ENCODE measurements at regions not wholly inside any gene's neighbourhood (a gene's known extent, or its start where the extent isn't known, plus 50 kb on each side); places are given as distances from the start of the nearest gene placed in this dataset.

GRCh38 chr10:4692206-4692605 is 133.8 kb upstream of the AKR1E2 start:
- Histone ChIP-seq H3K14ac (ENCODE audit: insufficient read depth, low read length) (no peak overlapping the region), H3K27ac (ENCODE audit: insufficient read length, low read depth, low read length) (no peak overlapping the region), H3K4ac (ENCODE audit: low read depth, low read length) (no peak overlapping the region), H2BK120ac (ENCODE audit: low read depth, low read length, poor library complexity, severe bottlenecking) (no peak overlapping the region), H4K91ac (ENCODE audit: insufficient read length, low read depth, low read length) (no peak overlapping the region), H3K79me1 (ENCODE audit: insufficient read depth, low read depth, low read length, poor library complexity, severe bottlenecking) (no peaks in the 10 kb centered on the region), H2BK15ac (ENCODE audit: low read depth, low read length) (no peak overlapping the region), H4K8ac (replicated peaks; ENCODE audit: insufficient read length, low read depth, low read length) (no peak overlapping the region), H4K5ac (ENCODE audit: insufficient read length, low read depth, low read length) (no peak overlapping the region), H3K18ac (ENCODE audit: insufficient read length, low read depth, low read length) (no peak overlapping the region), H3K23me2 (ENCODE audit: insufficient read length, low read depth, low read length, poor library complexity, severe bottlenecking) (no peaks in the 10 kb centered on the region), H2BK12ac (ENCODE audit: insufficient read length, low read depth, low read length) (no peak overlapping the region), H3K9ac (ENCODE audit: extremely low read depth, insufficient read length, low read length) (no peak overlapping the region), H2BK20ac (ENCODE audit: low read depth, low read length, poor library complexity, severe bottlenecking) (no peak overlapping the region), H3K4me1 (ENCODE audit: insufficient read depth, low read length) (no peaks in the 10 kb centered on the region), H3K9me3 (ENCODE audit: control insufficient read depth, low read depth, low read length) (no peaks in the 10 kb centered on the region), H3K79me2 (ENCODE audit: insufficient read depth, low read length) (no peaks in the 10 kb centered on the region), H4K20me1 (ENCODE audit: control insufficient read depth, insufficient read depth, insufficient read length) (no peaks in the 10 kb centered on the region), H3K27me3 (ENCODE audit: insufficient read depth, low read length) (no peaks in the 10 kb centered on the region), H3K56ac (ENCODE audit: insufficient read length, low read depth, low read length) (no peak overlapping the region), H3K4me2 (ENCODE audit: insufficient read depth, insufficient read length, low read length) (no peak overlapping the region), H3T11ph (ENCODE audit: low read length) (no peak overlapping the region), H2AK5ac (ENCODE audit: insufficient read length, low read length) (no peak overlapping the region), H2AFZ (ENCODE audit: low read length) (no peak overlapping the region), H3K23ac (ENCODE audit: insufficient read length, low read depth, low read length) (no peak overlapping the region), H2BK5ac (ENCODE audit: insufficient read length, low read length) (no peak overlapping the region)
- Mint-ChIP-seq H3K27ac (no peak overlapping the region), H3K4me3 (no peak overlapping the region), H3K27me3 (ENCODE audit: low read depth) (no peaks in the 10 kb centered on the region), H3K36me3 (ENCODE audit: insufficient read depth in 1 of 3, low read depth in 3 of 3) (no peaks in the 10 kb centered on the region), H3K9me3 (no peaks in the 10 kb centered on the region), H3K4me1 (peaks cover 0 to 3% of the 10 kb centered on the region in 2 experiments; a peak in 3 of 4 replicates)
- WGBS (ENCODE audit: extremely low coverage, insufficient read length, low lambda C conversion rate): no CpG with 5 or more reads among the region's 2 CpGs
- DNase-seq: no peak
- TF ChIP-seq CTCF (conservative IDR thresholded peaks at IDR 0.05): no peak
